PFSK-1 (cell line): ENCODE measurements at regions not wholly inside any gene's neighbourhood (a gene's known extent, or its start where the extent isn't known, plus 50 kb on each side); places are given as distances from the start of the nearest gene placed in this dataset.

Source experiments
- FOXP2 ChIP-seq: optimal IDR thresholded peaks from 2 replicates; pipeline ENCODE3; 2011; ENCODE audit warnings: borderline replicate concordance, control low read depth, inconsistent platforms; ENCODE audit not compliant: insufficient read depth; ENCODE audit errors: extremely low read length, extremely low read depth
- POLR2AphosphoS5 ChIP-seq: IDR thresholded peaks from 2 replicates; pipeline ENCODE4 v1.6.1; 2012; ENCODE audit warnings: low read depth, mild to moderate bottlenecking, control low read depth, low read length, moderate library complexity
- SIN3A ChIP-seq: IDR thresholded peaks from 2 replicates; pipeline ENCODE4 v1.6.1; 2012; ENCODE audit warnings: mild to moderate bottlenecking, low read length, moderate library complexity, borderline replicate concordance; ENCODE audit not compliant: insufficient read depth
- TAF1 ChIP-seq: IDR thresholded peaks from 2 replicates; pipeline ENCODE4 v1.6.1; 2012; ENCODE audit warnings: low read length, control low read depth, borderline replicate concordance; ENCODE audit not compliant: insufficient read depth
- TF ChIP-seq, protein P1 (sequence below), 2 experiments: IDR thresholded peaks; 2 replicates each; pipeline versions ENCODE4 v1.6.1 to v1.8.0; 2011 to 2012; ENCODE audit warnings: low read depth in 2 of 2, low read length in 2 of 2, control low read depth in 1 of 2, inconsistent platforms in 1 of 2, mild to moderate bottlenecking in 1 of 2, moderate library complexity in 1 of 2; ENCODE audit not compliant: insufficient read depth in 1 of 2

DNA sequence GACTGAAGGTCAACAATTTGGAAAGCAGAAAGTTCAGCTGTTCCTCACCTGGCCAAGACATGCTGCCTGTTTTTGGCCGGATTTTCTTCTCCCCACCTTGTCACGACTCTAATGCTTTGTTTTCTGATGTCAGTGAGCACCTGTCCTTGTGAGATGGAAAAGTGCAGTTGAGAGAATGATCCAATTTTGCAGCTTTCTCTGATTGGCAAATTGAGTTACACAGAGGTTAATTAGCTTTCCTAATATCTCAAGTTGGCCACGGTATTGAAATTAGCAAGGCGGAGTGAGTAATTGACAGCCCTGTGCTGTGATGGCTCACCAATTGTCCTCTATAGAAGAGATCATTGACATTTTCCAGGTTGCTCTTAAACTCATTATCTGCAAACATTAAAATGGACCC lies 126.8 kb upstream of the VCX3A start:
- TF ChIP-seq TAF1 (no peak), FOXP2 (no peak), POLR2AphosphoS5 (no peak), SIN3A (no peak)
- TF ChIP-seq, protein P1, sequence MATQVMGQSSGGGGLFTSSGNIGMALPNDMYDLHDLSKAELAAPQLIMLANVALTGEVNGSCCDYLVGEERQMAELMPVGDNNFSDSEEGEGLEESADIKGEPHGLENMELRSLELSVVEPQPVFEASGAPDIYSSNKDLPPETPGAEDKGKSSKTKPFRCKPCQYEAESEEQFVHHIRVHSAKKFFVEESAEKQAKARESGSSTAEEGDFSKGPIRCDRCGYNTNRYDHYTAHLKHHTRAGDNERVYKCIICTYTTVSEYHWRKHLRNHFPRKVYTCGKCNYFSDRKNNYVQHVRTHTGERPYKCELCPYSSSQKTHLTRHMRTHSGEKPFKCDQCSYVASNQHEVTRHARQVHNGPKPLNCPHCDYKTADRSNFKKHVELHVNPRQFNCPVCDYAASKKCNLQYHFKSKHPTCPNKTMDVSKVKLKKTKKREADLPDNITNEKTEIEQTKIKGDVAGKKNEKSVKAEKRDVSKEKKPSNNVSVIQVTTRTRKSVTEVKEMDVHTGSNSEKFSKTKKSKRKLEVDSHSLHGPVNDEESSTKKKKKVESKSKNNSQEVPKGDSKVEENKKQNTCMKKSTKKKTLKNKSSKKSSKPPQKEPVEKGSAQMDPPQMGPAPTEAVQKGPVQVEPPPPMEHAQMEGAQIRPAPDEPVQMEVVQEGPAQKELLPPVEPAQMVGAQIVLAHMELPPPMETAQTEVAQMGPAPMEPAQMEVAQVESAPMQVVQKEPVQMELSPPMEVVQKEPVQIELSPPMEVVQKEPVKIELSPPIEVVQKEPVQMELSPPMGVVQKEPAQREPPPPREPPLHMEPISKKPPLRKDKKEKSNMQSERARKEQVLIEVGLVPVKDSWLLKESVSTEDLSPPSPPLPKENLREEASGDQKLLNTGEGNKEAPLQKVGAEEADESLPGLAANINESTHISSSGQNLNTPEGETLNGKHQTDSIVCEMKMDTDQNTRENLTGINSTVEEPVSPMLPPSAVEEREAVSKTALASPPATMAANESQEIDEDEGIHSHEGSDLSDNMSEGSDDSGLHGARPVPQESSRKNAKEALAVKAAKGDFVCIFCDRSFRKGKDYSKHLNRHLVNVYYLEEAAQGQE (IDR thresholded peaks at IDR 0.05; ENCODE audit: insufficient read depth in 1 of 2, low read depth in 2 of 2, low read length in 2 of 2), result no peak
